HG02623 (cell line): ENCODE measurements at regions not wholly inside any gene's neighbourhood (a gene's known extent, or its start where the extent isn't known, plus 50 kb on each side); places are given as distances from the start of the nearest gene placed in this dataset.
"Not testable (repeated sequence)": the region's sequence is repeated elsewhere in the genome, so short reads cannot be mapped to it uniquely, and the experiment has no call there.

ENCODE experiments used
- ATAC-seq: cut with Tn5 transposase; IDR thresholded peaks from one replicate; pipeline ENCODE4 v1.9.1; 2021; ENCODE audit warnings: moderate library complexity; ENCODE audit not compliant: unreplicated experiment

DNA sequence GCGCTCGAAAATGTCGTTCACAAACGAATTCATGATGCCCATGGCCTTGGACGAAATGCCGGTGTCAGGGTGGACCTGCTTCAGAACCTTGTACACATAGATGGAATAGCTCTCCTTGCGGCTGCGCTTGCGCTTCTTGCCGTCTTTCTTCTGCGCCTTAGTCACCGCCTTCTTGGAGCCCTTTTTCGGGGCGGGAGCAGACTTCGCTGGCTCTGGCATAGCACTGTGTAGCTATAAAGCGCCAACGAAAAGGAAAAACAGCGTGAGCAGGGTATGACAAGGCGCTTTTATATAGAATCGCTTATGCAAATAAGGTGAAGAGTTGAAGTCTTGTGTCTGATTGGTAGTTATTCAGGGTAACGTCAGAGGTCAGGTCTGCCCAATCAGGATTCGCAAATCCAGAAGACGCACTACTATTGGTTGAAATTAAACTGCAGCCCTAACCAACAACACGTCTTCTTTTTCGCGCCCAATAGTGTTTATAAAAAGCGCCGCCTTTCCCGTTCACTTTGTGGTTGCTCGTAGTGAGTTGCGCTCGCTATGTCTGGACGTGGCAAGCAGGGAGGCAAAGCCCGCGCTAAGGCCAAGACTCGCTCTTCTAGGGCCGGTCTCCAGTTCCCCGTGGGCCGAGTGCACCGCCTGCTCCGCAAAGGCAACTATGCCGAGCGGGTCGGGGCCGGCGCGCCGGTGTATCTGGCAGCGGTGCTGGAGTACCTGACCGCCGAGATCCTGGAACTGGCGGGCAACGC is 114.8 kb upstream of the PRSS16 start:
- peak; percentile 77 for ATAC-seq

DNA sequence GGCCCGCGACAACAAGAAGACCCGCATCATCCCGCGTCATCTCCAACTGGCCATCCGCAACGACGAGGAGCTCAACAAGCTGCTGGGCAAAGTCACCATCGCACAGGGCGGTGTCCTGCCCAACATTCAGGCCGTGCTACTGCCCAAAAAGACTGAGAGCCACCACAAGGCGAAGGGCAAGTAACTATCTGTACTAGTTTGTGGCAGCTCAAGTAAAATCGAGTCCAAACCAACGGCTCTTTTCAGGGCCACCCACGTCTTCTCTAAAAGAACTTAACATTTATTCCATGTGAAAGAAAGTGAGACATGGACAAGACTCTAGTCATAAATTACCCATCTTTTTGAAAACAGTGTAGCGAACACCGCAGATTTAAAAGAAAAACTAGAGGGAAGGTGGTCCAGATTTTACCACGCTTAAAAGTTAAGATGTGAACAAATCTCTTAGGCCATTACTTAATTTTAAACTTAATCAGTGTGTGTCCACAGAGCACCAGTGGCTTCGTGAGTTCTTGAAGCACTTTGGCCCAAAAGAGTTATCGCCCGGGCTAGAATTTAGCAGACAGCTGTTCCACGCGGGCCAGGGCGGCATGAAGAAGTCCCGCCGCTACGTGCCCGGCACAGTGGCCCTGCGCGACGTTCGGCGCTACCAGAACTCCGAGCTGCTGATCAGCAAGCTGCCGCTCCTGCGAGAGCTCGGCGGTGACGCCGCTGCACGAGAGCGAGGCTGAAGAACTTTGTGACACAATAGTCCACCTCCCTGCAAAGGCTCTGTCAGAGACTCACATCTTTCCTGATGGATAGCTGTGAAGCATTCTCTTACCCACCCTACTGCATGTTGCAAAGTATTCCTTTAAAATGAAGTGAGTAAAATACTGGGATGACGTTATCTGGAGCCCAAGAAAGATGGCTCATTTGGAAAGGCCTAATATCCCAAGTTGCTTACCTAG is 113.9 kb upstream of the PRSS16 start:
- ATAC-seq, result no peak

DNA sequence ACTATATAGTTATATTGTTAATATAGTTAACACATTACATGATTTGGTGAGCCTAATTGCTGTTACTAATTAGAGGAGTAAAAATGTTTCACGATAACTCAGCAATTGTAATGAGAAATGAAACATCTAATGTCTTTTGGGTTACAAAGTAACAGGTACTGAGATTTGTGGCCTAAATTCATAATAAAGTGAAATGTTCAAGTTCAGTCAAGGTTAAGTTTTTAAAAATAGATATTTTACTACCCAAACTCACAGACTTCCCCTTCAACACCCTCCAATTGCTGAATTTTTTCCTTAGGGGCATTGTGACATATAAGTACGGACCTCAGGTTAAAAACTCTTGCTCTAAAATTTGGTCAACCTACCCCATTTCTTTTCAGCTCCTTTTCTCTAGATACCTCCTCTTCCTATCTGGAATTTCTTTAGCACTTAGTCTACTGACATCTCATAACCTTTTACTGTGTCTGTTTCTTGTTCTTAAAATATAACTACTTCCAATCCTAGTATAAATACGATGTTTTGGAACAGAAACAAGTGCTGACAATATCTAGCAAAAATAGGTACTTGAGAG is 112.3 kb upstream of the PRSS16 start:
- no peak for ATAC-seq

DNA sequence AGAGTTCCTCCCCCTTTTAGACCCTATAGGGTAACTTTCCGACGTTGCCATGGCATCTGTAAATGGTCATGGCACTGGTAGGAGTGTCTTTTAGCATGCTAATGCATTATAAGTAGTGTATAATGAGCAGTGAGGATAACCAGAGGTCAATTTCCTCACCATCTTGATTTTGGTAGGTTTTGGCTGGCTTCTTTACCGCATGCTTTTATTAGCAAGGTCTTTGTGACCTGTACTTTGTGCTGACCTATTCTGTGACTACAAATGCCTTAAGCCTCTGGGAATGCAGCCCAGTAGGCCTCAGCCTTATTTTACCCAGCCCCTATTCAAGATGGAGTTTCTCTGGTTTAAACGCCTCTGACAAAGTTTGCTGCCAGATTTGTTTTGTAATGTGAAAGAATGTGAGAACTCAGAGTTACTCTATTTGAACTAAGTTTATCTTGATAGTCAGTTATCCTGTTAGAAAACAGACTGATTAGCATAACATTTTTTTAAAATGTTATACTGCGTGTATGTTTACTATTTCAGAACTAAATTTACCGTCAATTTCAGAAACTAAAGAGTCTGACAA is 111.3 kb upstream of the PRSS16 start:
- no peak for ATAC-seq

DNA sequence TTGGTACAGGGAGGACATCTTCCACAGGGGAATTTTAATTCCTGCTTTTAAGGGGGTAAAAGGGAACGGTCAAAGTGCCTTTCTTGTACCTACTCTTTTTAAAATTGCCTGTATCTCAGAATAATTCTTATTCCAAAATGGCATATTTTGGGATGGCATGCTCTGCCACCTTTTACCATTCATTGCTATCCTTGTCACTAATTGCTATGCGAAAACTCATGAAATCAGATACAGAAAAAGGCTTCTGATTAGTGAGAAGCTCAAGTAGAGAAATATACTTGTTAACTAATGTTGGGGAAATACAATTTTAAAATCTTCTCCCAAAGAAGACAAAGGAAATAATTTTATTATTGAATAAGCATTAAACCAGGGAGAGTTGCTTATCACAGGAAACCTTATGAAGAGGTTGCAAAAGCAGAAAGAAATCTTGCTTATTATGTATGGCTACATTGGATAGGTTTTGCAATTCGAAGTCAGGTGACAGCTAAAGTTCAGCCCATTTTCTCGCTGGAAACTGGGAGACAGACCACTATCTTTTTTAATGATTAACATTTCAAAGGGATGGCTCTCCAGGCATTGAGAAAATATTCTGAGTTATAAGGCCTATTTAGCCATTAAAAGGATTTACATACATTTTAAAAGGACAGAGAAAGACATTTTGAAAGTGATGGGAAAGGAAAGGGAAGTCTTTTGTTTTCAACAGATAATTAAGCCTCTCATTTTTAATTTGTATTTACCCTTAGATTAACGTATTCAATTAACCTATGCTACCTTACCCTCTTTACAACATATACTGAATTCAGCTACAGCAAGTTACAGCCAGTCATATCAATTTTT is 110.3 kb upstream of the PRSS16 start:
- ATAC-seq, result no peak

DNA sequence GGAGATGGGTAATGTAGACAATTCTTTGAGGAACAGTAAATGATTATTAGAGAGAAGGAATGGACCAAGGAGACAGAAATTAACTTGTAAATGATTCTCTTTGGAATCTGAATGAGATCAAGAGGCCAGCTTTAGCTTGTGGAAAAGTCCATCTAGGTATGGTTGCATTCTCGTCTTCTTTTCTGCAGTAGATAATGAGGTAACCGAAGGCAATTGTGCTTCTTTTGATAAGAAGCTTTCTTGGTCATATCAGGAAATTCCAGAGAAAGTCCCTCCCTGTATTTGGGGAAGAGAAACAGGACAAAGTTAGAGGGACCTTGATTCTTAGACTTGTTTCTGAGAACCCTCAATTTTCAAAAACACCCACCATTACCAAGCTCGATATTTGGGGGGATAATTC is 109.1 kb upstream of the PRSS16 start:
- no peak for ATAC-seq

DNA sequence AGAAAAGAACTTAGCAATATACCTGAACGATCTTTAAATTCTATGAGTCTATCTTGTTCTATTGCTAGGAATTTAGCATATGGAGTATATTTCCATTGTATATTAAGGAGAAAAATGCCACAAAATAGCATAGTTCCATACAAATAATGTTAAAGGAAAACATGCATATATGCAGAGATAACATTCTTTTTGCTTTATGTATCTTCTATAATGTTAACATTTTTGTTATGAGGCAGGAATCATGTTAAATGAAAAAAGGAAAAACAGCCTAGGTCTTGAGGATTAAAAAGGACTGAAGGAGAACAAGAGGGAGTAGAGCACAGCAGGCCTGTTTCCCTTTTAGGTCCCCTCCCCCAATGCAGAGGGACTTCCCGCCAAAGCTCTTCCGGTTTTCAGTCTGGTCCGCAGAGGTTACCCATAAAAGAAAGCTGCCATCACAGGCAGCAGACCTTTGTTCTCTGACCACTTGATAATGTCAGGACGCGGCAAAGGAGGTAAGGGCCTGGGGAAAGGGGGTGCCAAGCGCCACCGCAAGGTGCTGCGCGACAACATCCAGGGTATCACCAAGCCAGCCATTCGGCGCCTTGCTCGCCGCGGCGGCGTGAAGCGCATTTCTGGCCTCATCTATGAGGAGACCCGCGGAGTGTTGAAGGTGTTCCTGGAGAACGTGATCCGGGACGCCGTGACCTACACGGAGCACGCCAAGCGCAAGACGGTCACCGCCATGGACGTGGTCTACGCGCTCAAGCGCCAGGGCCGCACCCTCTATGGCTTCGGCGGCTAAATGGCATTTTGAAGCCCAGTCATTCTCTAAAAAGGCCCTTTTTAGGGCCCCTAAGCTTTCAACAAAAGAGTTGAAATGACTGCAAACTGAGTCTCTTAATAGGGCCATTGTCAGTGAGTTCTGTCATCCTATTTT is 108.4 kb upstream of the PRSS16 start:
- peak; percentile 62 for ATAC-seq

DNA sequence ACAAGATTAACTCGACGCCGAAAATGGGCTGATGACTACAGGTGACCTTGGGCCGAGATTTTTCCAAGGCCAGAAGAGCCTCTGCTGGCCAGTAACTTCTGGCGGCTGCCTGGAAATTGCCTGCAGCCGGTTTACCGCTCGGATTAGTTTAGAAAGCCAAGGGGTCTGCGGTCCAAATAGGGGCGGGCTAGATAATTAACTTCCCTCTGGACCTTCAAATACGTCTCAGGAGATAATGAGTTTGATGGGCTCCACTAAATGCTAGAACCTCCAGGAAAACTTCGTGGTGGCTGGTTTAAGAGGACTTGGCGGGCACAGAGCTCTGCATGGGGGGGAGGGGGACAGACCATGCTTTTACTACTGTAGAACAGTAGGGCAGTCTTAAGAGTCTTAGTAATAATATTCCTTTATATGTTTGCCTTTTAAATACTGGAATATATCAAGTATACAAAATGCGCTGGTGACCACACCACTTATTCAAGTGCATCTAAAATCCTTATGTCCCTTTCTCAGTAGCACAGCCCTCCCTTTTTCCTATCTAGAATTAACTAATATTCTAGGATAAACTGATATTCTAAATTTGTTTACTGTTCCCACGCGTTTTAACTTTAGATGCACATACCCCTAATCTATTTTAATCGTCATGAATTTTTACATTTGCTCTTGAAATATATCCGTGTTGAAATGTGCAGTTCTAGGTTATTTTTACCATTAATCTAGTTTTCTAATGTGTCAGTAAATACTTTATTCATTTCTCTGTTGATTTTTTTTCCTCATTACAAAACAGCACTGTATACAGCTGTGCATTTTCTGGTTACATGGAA is 107.5 kb upstream of the PRSS16 start:
- ATAC-seq, result peak; percentile 7

DNA sequence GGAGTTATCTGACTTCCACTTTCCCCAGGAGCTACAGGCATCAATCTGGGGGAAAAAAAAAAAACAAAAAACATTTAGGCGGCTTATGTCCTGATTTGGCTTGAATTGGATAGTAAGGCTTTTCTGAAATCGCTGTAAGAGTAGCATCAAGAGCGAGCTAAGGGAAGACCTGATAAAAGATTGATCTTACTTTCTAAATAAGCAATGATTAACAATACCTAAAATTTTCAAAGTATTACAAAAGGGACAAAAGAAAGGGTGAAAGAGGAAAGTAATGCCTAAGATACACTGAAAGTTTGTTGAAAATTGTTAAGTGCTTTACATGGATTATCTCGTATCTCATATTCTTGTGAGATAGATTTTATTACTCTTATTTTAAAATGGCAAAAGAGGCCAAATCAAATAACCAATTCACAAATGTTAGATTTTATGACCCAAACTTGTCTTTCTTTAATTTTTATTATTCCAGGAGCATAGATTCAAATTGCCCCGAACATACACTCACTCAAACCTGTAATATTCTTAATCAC is 106.4 kb upstream of the PRSS16 start:
- no peak for ATAC-seq

DNA sequence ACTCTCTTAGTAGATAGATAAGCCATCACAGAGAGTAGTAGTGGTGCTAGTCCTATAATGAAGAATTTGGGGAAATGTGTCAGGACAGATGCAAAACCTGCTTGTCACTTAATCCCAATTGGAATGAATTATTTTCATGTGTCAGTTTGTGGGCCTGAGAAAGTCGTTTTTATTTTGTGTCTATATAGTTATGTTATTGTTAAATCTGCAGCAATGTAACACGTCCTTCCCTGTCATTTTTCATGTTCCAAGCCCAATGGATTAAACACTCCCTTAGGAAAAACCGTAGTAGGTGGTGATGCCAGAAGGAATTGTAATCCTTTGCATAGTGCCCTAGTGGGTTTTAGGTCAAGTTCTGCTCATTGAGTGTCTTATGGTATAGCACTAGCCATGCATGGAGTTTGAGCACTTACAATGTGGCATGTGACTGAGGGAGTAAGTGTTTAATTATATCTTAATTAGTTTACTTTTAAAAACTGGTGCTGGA is 105.9 kb upstream of the PRSS16 start:
- ATAC-seq, result no peak

DNA sequence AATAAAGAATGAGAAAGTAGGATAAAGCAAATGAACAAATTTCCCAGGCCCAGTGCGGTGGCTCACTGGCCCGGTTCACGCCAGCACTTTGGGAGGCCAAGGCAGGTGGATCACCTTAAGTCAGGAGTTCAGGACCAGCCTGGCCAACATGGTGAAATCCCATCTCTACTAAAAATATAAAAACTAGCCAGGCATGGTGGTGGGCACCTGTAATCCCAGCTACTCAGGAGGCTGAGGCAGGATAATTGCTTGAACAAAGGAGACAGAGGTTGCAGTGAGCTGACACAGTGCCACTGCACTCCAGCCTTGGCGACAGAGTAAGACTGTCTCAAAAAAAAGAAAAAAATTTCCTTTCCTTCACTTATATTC is 104.5 kb upstream of the PRSS16 start:
- not testable (repeated sequence) for ATAC-seq

DNA sequence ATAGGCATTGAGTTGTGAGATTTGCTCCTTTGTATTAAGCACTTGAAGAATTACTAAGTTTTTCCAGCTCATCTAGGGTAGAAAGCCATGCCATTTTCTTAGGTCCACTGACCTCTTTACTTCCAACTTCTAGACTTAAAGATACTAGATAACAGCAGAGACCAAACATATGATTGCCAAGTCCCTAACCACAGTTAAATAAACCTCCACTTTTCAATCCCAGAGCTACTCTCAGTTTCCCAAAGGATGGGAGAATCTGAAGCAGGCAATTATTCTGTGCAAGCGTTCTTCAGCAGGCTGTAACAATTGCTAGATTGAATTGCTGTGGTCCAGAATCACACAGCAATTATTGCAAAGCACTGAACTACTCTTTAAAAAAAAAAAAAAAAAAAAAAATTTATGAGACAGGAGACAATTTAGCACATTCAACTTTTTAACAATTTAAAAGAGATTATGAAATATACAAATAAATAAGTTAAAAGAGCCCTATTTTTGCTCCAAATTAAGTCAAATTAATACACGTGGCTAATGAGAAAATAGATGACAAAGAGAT is 104.0 kb upstream of the PRSS16 start:
- ATAC-seq, result no peak

DNA sequence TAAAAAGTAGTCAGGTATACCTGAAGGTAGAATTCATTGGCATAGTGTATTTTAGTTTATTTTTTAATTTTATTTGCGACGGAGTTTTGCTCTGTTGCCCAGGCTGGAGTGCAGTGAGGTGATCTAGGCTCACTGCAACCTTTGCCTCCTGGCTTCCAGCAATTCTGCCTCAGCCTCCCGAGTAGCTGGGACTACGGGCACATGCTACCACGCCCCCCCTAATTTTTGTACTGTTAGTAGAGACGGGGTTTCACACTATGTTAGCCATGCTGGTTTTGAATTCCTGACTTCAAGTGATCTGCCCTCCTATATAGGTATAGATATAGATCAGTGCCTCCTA is 102.8 kb upstream of the PRSS16 start:
- no peak for ATAC-seq

DNA sequence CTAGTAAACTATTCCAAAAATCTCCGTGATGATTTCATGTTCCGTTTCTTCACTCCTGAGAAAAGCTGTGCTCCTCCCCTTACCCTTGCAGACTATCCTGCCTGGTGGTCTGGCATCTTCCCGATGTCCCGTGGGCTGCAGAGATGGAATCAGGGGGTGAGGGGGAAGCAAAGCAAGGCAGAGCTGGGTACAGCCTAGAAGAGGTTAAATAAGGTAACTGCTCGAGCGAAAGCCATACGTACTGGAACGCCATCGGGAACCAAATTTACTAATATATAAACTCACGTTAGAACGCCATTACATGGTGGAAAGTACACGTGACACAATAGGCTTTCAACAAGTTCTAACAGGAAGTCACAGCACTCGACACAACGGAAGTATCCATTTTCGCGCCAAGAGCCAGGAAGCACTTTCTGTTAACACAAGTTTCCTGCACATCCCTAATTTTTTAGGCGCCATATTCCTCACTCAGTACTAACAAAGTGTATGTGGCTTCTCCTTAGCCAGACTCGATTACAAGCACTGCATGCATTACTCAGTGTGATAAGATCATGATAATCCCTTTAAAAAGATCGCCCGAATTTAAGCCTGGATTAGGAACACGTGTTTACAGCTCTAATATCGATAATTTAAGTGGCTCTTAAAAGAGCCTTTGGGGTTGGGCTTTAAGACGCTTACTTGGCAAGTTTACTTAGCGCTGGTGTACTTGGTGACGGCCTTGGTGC is 101.6 kb upstream of the PRSS16 start:
- ATAC-seq, result no peak

DNA sequence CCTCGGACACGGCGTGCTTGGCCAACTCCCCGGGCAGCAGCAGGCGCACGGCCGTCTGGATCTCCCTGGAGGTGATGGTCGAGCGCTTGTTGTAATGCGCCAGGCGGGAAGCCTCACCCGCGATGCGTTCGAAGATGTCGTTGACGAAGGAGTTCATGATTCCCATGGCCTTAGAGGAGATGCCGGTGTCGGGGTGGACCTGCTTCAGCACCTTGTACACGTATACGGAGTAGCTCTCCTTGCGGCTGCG is 101.1 kb upstream of the PRSS16 start:
- peak; percentile 0 for ATAC-seq

DNA sequence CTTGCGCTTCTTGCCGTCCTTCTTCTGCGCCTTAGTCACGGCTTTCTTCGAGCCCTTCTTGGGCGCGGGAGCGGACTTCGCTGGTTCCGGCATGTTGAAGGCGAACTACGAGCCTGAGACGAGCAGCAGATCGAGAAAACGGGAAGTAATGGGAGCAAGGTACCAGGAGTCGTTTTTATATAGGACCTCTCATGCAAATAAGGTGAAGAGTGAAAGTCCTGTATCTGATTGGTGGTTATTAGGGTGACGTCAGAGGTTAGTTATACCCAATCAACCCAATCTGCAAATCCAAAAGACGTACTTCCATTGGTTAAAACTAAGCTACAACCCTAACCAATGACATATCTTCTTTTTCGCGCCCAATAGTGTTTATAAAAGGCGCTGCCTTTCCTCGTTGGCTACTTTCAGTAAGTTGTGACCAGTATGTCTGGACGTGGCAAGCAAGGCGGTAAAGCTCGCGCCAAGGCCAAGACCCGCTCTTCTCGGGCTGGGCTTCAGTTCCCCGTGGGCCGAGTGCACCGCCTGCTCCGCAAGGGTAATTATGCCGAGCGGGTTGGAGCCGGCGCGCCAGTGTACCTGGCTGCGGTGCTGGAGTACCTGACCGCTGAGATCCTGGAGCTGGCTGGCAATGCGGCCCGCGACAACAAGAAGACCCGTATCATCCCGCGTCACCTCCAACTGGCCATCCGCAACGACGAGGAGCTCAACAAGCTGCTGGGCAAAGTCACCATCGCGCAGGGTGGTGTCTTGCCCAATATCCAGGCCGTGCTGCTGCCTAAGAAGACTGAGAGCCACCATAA is 100.6 kb upstream of the PRSS16 start:
- ATAC-seq, result peak; percentile 73

DNA sequence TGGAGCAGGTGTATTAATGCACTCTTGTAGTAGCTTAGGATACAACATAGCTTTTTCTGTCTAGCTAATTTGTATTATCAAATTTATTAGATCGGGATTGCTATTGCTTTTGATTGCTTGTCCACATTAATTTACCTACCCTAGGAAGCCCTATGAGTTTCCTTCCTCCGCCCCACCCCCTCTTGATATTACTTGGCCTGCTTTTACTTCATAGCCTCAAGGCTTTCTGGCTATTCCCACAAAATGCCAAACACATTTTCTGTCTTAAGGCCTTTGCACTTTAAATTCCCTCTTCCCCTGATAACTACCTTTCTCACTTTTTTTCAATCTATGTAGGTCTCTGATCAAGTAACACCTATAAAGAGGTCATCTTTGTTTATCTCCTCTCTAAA is 99.1 kb upstream of the PRSS16 start:
- no peak for ATAC-seq
